KG1 (cell line): ENCODE measurements at regions not wholly inside any gene's neighbourhood (a gene's known extent, or its start where the extent isn't known, plus 50 kb on each side); places are given as distances from the start of the nearest gene placed in this dataset.
"Not testable (repeated sequence)": the region's sequence is repeated elsewhere in the genome, so short reads cannot be mapped to it uniquely, and the experiment has no call there.

Experiments used
- DNase-seq: peaks from one replicate; lab custom pipeline; 2025; lab: John Stamatoyannopoulos, UW

- no peak for DNase-seq
Observed at GRCh38 chr6:21334651-21335050, 258.9 kb upstream of the SOX4 start.

DNA sequence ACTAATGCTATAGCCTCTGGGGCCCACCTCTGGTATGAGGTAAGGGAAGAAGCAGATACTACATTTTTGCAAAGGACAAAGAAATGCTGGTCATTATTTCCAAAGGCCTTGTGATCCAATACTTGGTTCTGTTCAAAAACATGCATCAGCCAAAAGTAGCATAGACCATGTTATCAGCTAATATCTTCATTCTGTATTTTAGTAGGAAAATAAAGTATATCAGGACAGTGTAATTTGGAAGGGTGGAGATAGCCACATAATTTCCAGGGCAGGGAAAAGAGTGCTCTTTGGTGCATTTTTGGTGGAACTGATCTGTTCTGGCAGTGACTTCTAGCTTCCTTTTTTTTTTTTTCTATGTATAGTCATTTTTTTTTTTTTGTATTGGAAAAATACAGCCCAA, 258.0 kb upstream of the SOX4 start:
- no peak for DNase-seq

GRCh38 chr6:21337263-21337662, 256.3 kb upstream of the SOX4 start:
- no peak for DNase-seq

DNA sequence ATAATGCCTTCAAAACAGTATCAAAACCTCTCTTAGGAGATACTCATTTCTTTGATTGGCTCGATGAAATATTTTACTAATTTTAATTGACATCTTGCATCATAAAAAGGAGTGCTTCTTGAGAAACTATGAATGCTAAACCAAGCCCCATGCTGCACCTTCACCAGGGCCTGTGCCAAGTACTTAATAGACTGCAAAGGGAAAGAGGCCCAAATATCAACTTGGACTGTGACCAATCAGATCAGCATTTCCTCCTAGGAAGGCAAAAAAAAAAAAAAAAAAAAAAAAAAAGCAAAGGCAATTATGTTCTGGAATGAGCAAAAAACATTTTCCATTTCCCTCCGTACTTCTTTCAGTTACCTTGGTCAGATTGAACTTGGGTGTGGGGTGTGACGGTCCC, 253.0 kb upstream of the SOX4 start:
- DNase-seq: no peak

- no peak for DNase-seq
Observed at GRCh38 chr6:21341910-21342309, 251.6 kb upstream of the SOX4 start.

- no peak for DNase-seq
Observed at GRCh38 chr6:21342501-21342900, 251.1 kb upstream of the SOX4 start.

DNA sequence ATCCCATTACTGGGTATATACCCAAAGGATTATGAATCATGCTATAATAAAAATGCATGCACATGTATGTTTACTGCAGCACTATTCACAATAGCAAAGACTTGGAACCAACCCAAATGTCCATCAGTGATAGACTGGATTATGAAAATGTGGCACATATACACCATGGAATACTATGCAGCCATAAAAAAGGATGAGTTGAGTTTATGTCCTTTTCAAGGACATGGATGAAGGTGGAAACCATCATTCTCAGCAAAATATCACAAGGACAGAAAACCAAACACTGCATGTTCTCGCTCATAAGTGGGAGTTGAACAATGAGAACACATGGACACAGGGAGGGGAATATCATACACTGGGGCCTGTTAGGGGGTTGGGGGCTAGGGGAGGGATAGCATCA, 247.8 kb upstream of the SOX4 start:
- DNase-seq: not testable (repeated sequence)

GRCh38 chr6:21348146-21348503, 245.4 kb upstream of the SOX4 start:
- DNase-seq: no peak

GRCh38 chr6:21348504-21349195, 244.9 kb upstream of the SOX4 start:
- no peak for DNase-seq

DNA sequence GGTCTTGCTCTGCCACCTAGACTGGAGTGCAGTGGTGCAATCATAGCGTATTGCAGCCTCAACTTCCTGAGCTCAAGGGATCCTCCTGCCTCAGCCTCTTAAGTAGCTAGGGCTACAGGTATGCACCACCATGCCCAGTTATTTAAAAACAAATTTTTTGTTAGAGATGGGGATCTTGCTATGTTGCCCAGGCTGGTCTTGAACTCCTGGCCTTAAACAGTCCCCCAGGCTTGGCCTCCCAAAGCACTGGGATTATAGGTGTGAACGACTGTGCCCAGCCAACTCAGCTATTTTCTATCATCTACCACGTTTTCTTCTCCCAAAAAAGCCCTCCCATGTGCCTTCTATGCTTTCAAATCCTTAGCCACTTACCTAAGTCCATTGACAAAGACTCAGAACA, 243.7 kb upstream of the SOX4 start:
- DNase-seq: no peak

DNA sequence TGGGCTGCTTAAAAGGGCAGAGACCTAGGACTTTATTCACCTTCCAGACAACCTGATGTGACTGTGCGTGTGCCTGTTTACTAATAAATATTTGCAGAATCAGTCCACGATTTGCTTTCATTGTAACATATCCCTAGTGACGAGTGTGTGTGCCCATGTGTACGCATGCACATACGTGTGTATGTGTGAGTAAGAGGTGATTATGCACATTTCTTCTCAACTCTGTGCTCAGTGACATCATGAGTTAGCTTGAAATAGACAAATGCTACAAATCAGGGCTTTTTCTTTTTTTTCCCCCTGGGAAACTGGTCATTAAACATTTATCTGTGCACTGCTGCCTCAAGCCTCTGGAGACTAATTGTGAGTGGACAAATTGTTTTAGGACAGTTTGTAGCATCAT, 242.6 kb upstream of the SOX4 start:
- DNase-seq: no peak

DNA sequence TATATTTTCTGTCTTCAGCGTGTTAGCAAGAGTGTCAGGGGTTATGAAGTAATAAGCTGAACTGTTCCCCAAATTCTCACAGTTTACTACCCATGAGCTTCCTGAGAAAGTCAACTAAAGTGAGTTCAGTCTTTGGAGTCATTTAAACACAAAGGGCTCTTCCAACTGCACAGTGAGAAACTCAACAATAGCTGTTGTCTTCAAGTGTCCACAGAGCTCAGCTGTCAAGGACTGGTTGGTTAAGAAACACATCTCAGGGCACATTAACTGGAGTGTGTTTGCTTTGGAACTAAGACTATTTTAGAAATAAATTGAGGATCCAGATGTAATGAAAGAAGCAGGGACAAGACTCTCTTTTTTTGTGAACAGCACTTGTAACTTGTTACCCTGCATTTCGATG, 241.4 kb upstream of the SOX4 start:
- DNase-seq: no peak

GRCh38 chr6:21354805-21355238, 238.7 kb upstream of the SOX4 start:
- no peak for DNase-seq

GRCh38 chr6:21355638-21356037, 237.9 kb upstream of the SOX4 start:
- no peak for DNase-seq

DNA sequence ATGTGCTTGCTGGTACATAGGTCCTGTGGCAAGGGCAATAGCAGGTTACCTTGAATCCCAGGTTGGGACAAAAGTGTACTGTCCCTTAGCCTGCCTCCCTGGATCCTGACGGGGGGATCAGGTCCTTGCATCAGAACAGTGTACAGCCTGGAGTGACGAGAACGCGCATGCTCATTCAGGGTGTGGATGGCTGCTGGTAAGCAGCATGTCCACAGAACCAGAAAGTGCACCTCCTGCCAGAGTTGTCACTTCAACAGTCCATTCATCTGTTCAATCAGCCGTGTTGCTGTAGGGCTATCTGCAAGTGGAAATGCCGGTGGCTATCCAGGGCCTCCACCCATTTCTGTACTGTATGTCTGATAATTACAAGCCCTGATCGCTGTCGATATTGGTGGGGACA, 236.3 kb upstream of the SOX4 start:
- DNase-seq: no peak

GRCh38 chr6:21359926-21360325, 233.6 kb upstream of the SOX4 start:
- no peak for DNase-seq

DNA sequence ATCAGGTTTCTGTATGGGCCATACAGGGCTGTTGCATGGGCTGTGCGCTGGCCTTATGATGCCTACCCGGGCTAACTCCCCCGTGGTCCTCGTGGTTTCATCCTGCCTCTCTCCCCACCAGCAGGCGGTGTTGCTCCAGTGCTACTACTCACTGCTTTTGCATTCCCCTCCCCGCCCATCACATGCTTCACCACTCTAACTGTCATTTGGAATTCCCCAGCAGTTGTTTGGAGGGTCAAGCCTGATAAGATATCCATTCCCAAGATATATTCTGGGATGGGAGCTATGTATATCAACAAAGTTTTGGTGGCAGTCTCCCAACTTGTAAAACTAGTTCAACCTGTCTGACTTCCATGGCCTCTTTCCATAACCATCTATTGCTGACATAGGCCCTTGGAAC, 233.2 kb upstream of the SOX4 start:
- DNase-seq: no peak

- no peak for DNase-seq
Observed at GRCh38 chr6:21367148-21367547, 226.4 kb upstream of the SOX4 start.

GRCh38 chr6:21367649-21368154, 225.8 kb upstream of the SOX4 start:
- no peak for DNase-seq

DNA sequence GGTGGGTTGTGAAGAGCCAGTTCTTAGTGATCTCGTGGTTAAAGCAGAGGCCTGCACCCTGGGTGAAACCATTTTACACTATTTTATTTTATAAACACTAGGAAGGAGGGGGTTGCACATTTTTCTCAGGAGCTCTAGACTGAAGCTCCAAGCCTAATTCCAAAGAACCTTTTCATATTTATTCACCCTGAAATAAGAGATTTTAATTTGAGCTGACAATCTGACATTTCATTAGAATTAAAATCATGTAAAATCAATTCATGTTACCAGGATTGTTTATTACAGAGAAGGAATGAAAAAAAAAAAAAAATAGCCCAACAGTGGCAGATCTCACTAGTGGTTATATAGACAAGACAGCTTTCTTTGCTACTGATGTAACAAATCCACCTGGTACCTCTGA, 222.5 kb upstream of the SOX4 start:
- DNase-seq: no peak

DNA sequence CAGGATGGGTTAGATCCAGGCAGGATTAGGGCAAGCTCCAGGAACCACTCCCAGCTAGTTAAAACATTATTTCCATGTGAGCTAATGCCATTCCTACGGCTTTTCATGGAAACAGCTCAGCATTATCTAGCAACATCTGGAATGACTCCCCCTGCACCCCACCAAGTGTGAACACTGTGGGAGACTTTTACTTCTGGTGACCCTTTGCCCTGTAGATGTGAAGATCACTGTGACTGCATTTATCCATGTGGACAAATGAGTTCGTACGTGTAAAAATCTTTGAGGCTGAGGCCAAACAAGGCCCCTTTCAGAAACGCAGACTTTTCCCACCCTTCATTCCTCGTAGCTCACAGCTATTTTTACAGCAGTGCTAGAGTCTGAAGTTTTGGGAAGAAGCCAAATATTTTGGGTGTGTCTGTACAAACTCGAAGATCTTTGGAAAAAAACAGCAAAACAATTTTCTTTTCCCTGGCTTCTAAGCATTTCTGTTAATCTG, 221.8 kb upstream of the SOX4 start:
- DNase-seq: no peak

- DNase-seq: no peak
Observed at GRCh38 chr6:21375151-21376116, 218.1 kb upstream of the SOX4 start.

DNA sequence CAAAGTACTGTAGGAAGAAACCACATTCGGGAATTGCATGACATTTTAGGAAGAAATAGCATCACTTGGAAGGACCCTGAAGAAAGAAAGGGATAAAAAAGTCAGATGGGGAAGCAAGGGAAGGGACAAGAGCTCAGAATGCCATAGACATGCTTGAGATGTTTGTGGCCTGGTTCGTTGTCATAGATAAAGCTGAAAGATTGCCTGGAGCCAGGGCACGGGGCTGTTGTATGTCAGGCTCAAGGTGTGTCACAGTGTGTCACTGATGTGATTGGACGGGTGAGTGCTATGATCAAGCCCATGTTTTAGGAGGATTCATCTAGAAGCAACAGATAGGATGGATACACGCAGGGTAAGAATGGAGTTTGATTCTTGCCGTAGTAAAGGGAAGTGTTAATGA, 216.2 kb upstream of the SOX4 start:
- no peak for DNase-seq
